Mesothelial cell of epicardium (in vitro differentiated cells): ENCODE measurements at regions not wholly inside any gene's neighbourhood (a gene's known extent, or its start where the extent isn't known, plus 50 kb on each side); places are given as distances from the start of the nearest gene placed in this dataset.

Experiments used
- DNase-seq, 2 experiments: peaks; one replicate each; pipeline ENCODE4 v3.0.0; 2021; ENCODE audit warnings: low spot score in 2 of 2; ENCODE audit not compliant: unreplicated experiment in 2 of 2
- H3K27ac Mint-ChIP-seq: 2 replicates; pipeline ENCODE4 v1.8.0; 2021; ENCODE audit warnings: mixed read lengths
- H3K27me3 Mint-ChIP-seq: 2 replicates; pipeline ENCODE4 v1.8.0; 2021; ENCODE audit warnings: low read depth, mixed read lengths
- H3K36me3 Mint-ChIP-seq: 2 replicates; pipeline ENCODE4 v1.8.0; 2021; ENCODE audit warnings: mixed read lengths
- H3K4me1 Mint-ChIP-seq: 2 replicates; pipeline ENCODE4 v1.8.0; 2021; ENCODE audit warnings: mixed read lengths
- H3K4me3 Mint-ChIP-seq: 2 replicates; pipeline ENCODE4 v1.8.0; 2021; ENCODE audit warnings: mild to moderate bottlenecking, moderate library complexity, mixed read lengths
- H3K9me3 Mint-ChIP-seq: 2 replicates; pipeline ENCODE4 v1.8.0; 2021; ENCODE audit warnings: mixed read lengths
- CTCF ChIP-seq: fragments of 200-600 bp; sonication (generic); IDR thresholded peaks from one replicate; pipeline ENCODE4 v1.5.0; 2021; ENCODE audit warnings: antibody characterized with exemption; ENCODE audit not compliant: unreplicated experiment

DNA sequence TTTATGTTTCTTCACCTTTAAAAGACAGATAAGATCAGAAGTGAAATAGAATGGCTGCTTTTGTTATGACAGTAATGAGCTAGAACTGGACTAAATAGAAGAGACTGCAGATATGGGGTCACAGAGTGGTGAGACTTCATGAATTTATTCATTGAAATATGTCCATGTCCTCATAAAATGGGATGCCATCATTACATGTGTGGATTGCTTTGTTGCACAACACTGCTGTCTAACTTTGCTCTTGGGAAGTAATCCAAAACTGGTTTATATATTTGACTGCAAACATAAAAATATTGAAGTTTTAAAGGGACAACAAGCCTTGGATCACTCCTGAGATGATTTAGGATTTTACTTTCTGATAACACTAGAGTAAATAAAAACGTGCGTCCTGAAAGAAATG is 209.2 kb upstream of the FAT4 start:
- Mint-ChIP-seq H3K27me3 (no peaks in the 10 kb centered on the region), H3K36me3 (no peaks in the 10 kb centered on the region), H3K4me3 (no peak overlapping the region), H3K9me3 (no peaks in the 10 kb centered on the region), H3K4me1 (peaks cover 37% of the 10 kb centered on the region), H3K27ac (peak overlapping the region; percentile 59)
- no peak for TF ChIP-seq CTCF
- DNase-seq, result no peak

DNA sequence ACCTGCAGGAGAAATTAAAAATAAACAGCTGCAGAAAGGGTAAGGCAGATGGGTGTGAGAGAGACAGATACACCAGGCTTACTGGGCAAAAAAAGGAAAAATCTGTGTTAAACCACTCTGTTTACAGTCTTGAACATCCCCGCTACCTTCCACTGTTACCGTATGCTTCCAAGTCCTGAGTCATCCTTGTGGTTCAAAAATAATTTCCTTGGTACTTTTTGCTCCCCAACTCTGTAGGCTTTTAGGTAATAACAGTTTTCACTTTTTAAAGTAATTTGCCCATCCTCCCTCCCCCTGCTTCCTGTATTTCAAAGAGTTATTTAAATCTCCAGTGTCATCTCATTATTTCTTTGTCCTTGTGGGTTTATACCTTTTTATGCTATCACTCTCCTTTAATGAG is 210.1 kb upstream of the FAT4 start:
- Mint-ChIP-seq H3K4me1 (peaks cover 37% of the 10 kb centered on the region), H3K36me3 (no peaks in the 10 kb centered on the region), H3K9me3 (no peaks in the 10 kb centered on the region), H3K4me3 (no peak overlapping the region), H3K27ac (peak overlapping the region; percentile 59), H3K27me3 (no peaks in the 10 kb centered on the region)
- TF ChIP-seq CTCF, result no peak
- no peak for DNase-seq

DNA sequence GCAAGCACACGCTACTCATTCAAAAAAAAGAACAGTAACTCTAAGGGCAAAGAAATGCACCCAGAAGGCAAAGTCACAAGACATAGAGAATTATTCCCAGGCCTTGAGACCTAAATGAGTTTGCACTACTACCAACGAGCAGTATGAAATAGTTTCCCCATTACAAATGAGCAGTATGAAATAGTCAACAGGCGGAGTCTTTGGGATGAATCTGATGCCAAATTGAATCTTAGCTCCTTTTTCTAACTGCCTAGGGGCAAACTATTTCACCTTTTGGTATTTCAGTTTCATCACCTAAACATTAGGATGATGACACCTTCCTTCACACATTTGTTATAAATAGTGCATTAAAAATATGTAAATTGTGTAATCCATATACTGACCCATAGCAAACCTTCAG is 213.0 kb upstream of the FAT4 start:
- TF ChIP-seq CTCF, result no peak
- H3K27ac Mint-ChIP-seq, result no peak overlapping the region
- peaks cover 37% of the 10 kb centered on the region for H3K4me1 Mint-ChIP-seq
- no peaks in the 10 kb centered on the region for H3K9me3 Mint-ChIP-seq
- H3K4me3 Mint-ChIP-seq, result no peak overlapping the region
- H3K36me3 Mint-ChIP-seq, result no peaks in the 10 kb centered on the region
- H3K27me3 Mint-ChIP-seq, result no peaks in the 10 kb centered on the region
- no peak for DNase-seq

- Mint-ChIP-seq H3K27ac (no peak overlapping the region), H3K4me3 (no peak overlapping the region), H3K4me1 (peaks cover 8% of the 10 kb centered on the region)
Observed at GRCh38 chr4:125097729-125098128, 217.0 kb upstream of the FAT4 start.

GRCh38 chr4:125096662-125097061 is 218.1 kb upstream of the FAT4 start:
- Mint-ChIP-seq H3K4me1 (peaks cover 10% of the 10 kb centered on the region), H3K27me3 (no peaks in the 10 kb centered on the region), H3K9me3 (peaks cover 12% of the 10 kb centered on the region), H3K27ac (no peak overlapping the region), H3K36me3 (no peaks in the 10 kb centered on the region), H3K4me3 (no peak overlapping the region)
- no peak for DNase-seq
- no peak for TF ChIP-seq CTCF

More at GRCh38 chr4:125097729-125098128, 217.0 kb upstream of the FAT4 start:
- Mint-ChIP-seq H3K36me3 (no peaks in the 10 kb centered on the region), H3K9me3 (peaks cover 12% of the 10 kb centered on the region), H3K27me3 (no peaks in the 10 kb centered on the region)
- DNase-seq, result no peak
- TF ChIP-seq CTCF, result no peak

DNA sequence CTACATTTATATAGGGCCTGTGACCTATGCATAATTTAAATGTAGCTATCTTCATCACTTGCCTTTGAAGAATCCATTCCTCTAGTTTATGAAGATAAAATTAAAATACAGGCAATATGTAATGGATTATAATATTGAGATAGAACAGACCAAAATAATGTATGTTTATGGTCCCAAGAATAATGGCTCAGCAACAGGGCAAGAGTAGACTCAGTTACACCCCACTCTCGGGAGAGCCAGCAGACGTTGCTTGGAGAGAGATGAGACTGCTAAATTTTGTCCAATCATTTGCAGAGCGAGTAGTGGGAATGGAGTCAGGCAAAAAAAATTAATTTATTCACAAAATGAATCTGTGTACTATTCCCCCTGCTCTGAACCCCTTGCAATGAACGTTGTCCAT is 223.2 kb upstream of the FAT4 start:
- Mint-ChIP-seq H3K36me3 (no peaks in the 10 kb centered on the region), H3K27ac (no peak overlapping the region), H3K9me3 (peaks cover 12% of the 10 kb centered on the region), H3K4me1 (peaks cover 21% of the 10 kb centered on the region), H3K27me3 (no peaks in the 10 kb centered on the region), H3K4me3 (no peak overlapping the region)
- DNase-seq, result no peak
- no peak for TF ChIP-seq CTCF
